A673 (cell line): ENCODE measurements at regions not wholly inside any gene's neighbourhood (a gene's known extent, or its start where the extent isn't known, plus 50 kb on each side); places are given as distances from the start of the nearest gene placed in this dataset.

Experiments used
- BruUV-seq: library from RNA; stranded (reverse); fragments of 400-500 nt; replicated peaks from 2 replicates; lab custom pipeline; 2021; lab: Mats Ljungman, UMichigan
- CTCF ChIA-PET: fragments of 300-600 bp; sonication (Branson Sonifier 250); formaldehyde crosslinking; loops from one replicate; lab custom pipeline; 2022; ENCODE audit warnings: antibody characterized with exemption; lab: Charles Lee
- POLR2A ChIA-PET: fragments of 300-600 bp; sonication (Branson Sonifier 250); formaldehyde crosslinking; loops from one replicate; lab custom pipeline; 2022; ENCODE audit warnings: antibody characterized with exemption; ENCODE audit not compliant: low non-redundant PET; lab: Charles Lee
- DNase-seq: peaks from one replicate; pipeline ENCODE4 v3.0.0-alpha.2; 2015; ENCODE audit warnings: low spot score
- H3K27ac ChIP-seq: fragments of 200-600 bp; sonication (generic); 2 replicates; pipeline ENCODE4 v1.5.1; 2016; ENCODE audit warnings: mixed run types, low read depth, mild to moderate bottlenecking, mixed read lengths, antibody characterized with exemption, low read length; ENCODE audit not compliant: poor library complexity, severe bottlenecking
- H3K27me3 ChIP-seq: fragments of 200-600 bp; sonication (generic); replicated peaks from 2 replicates; pipeline ENCODE4 v1.6.1; 2017; ENCODE audit warnings: mixed run types, low read depth, mild to moderate bottlenecking, mixed read lengths, antibody characterized with exemption, low read length; ENCODE audit not compliant: insufficient read depth, poor library complexity
- H3K36me3 ChIP-seq: fragments of 200-600 bp; sonication (generic); 2 replicates; pipeline ENCODE4 v1.6.1; 2016; ENCODE audit warnings: mixed run types, mild to moderate bottlenecking, mixed read lengths, antibody characterized with exemption, low read length; ENCODE audit not compliant: insufficient read depth, poor library complexity, severe bottlenecking
- H3K4me1 ChIP-seq: fragments of 200-600 bp; sonication (generic); 2 replicates; pipeline ENCODE4 v1.6.1; 2017; ENCODE audit warnings: mixed run types, mild to moderate bottlenecking, mixed read lengths, antibody characterized with exemption, low read length; ENCODE audit not compliant: insufficient read depth, poor library complexity, severe bottlenecking
- H3K4me3 ChIP-seq: fragments of 200-600 bp; sonication (generic); 2 replicates; pipeline ENCODE4 v1.5.1; 2016; ENCODE audit warnings: low read depth, mixed run types, mild to moderate bottlenecking, mixed read lengths, low read length; ENCODE audit not compliant: poor library complexity, severe bottlenecking
- H3K9me3 ChIP-seq: fragments of 200-600 bp; sonication (generic); 2 replicates; pipeline ENCODE4 v1.6.1; 2016; ENCODE audit warnings: mixed run types, low read depth, mild to moderate bottlenecking, mixed read lengths, antibody characterized with exemption, low read length; ENCODE audit not compliant: poor library complexity, severe bottlenecking
- CTCF ChIP-seq: fragments of 300-800, 200-600 bp; sonication (generic); conservative IDR thresholded peaks from 2 replicates; pipeline ENCODE4 v1.5.1; 2017; ENCODE audit warnings: low read depth, mild to moderate bottlenecking, antibody characterized with exemption, low read length, moderate library complexity, mixed read lengths
- EZH2 ChIP-seq: fragments of 200-600 bp; sonication (generic); IDR thresholded peaks from 2 replicates; pipeline ENCODE4 v1.6.1; 2017; ENCODE audit warnings: borderline replicate concordance, low read depth, mild to moderate bottlenecking, mixed read lengths, antibody characterized with exemption, low read length; ENCODE audit not compliant: poor library complexity, severe bottlenecking
- intact Hi-C: fragments of 100-400 bp; cut with micrococcal nuclease; formaldehyde crosslinking; loops from one replicate; pipeline ENCODE4 v1.10.0; 2022; ENCODE audit not compliant: unreplicated experiment

- intact Hi-C loops: loop anchor here (5.0 kb wide), 2 partner anchors 34 to 156 kb away; partner anchors contain the start of gene NCOR2
- ChIA-PET POLR2A (no interaction called here), CTCF (no interaction called here)
- no peaks in the 10 kb centered on the region for H3K9me3 ChIP-seq
- no peak for DNase-seq
- H3K27me3 ChIP-seq: no peaks in the 10 kb centered on the region
- no peak overlapping the region for H3K27ac ChIP-seq
- TF ChIP-seq CTCF (no peak), EZH2 (no peak)
- BruUV-seq: no TSS peak
- no peaks in the 10 kb centered on the region for H3K36me3 ChIP-seq
- no peak overlapping the region for H3K4me3 ChIP-seq
- peaks cover 32% of the 10 kb centered on the region for H3K4me1 ChIP-seq
Measured at GRCh38 chr12:124722878-124723277, 140.8 kb downstream of the SCARB1 start.

GRCh38 chr12:124721501-124722162, 142.0 kb downstream of the SCARB1 start:
- Histone ChIP-seq H3K27ac (peak overlapping the region; percentile 64), H3K4me3 (no peak overlapping the region), H3K27me3 (no peaks in the 10 kb centered on the region), H3K9me3 (no peaks in the 10 kb centered on the region), H3K4me1 (peaks cover 32% of the 10 kb centered on the region), H3K36me3 (no peaks in the 10 kb centered on the region)
- ChIA-PET CTCF (interaction anchor here (1.1 to 1.4 kb wide), 2 partner anchors 14 to 193 kb away, joined by 3 read pairs; no protein-coding TSS in a partner anchor), POLR2A (no interaction called here)
- intact Hi-C loops: loop anchor here (5.0 kb wide), 2 partner anchors 36 to 154 kb away; partner anchors contain the start of gene NCOR2
- TF ChIP-seq EZH2: no peak
- TF ChIP-seq CTCF: no peak
- no TSS peak for BruUV-seq
- DNase-seq: no peak

GRCh38 chr12:124720681-124721500, 142.8 kb downstream of the SCARB1 start:
- CTCF ChIA-PET: interaction anchor here (0.5 to 1.4 kb wide), 3 partner anchors 15 to 193 kb away, joined by 3 read pairs; no protein-coding TSS in a partner anchor
- DNase-seq: peak; percentile 99

More at GRCh38 chr12:124720681-124721500, 142.8 kb downstream of the SCARB1 start:
- intact Hi-C loops: loop anchor here (5.0 kb wide), 2 partner anchors 36 to 154 kb away; partner anchors contain the start of gene NCOR2
- Histone ChIP-seq H3K4me1 (peaks cover 36% of the 10 kb centered on the region), H3K9me3 (no peaks in the 10 kb centered on the region), H3K27ac (peak overlapping the region; percentile 64), H3K36me3 (no peaks in the 10 kb centered on the region), H3K4me3 (no peak overlapping the region), H3K27me3 (no peaks in the 10 kb centered on the region)
- POLR2A ChIA-PET: no interaction called here
- TF ChIP-seq CTCF: no peak
- no peak for TF ChIP-seq EZH2
- BruUV-seq: no TSS peak
